WTC11 (cell line): ENCODE measurements at regions not wholly inside any gene's neighbourhood (a gene's known extent, or its start where the extent isn't known, plus 50 kb on each side); places are given as distances from the start of the nearest gene placed in this dataset.

Source experiments
- ATAC-seq: fragments of 200-7000 bp; cut with Tn5 transposase; 2 replicates; pipeline ENCODE4 v1.10.0; 2021; ENCODE audit warnings: mild to moderate bottlenecking, moderate library complexity
- CTCF ChIA-PET: fragments of 300-600 bp; sonication (Branson Sonifier 250); formaldehyde crosslinking; loops from one replicate; lab custom pipeline; 2021; ENCODE audit warnings: antibody characterized with exemption; lab: Charles Lee
- POLR2A ChIA-PET: fragments of 350-600 bp; sonication (Branson Sonifier 250); formaldehyde crosslinking; loops from one replicate; lab custom pipeline; 2021; ENCODE audit warnings: antibody characterized with exemption; lab: Charles Lee
- DNase-seq: peaks from one replicate; pipeline ENCODE4 v3.0.0; 2021; ENCODE audit warnings: low spot score
- H3K27ac Mint-ChIP-seq: 2 replicates; pipeline ENCODE4 v1.8.0; 2021; ENCODE audit warnings: mixed read lengths
- H3K27me3 Mint-ChIP-seq: 2 replicates; pipeline ENCODE4 v1.8.0; 2021; ENCODE audit warnings: low read depth, mild to moderate bottlenecking, moderate library complexity, mixed read lengths
- H3K36me3 Mint-ChIP-seq: 2 replicates; pipeline ENCODE4 v1.8.0; 2021; ENCODE audit warnings: mixed read lengths
- H3K4me1 Mint-ChIP-seq: 2 replicates; pipeline ENCODE4 v1.8.0; 2022; ENCODE audit warnings: mixed read lengths
- H3K4me3 Mint-ChIP-seq: 2 replicates; pipeline ENCODE4 v1.8.0; 2021; ENCODE audit warnings: mild to moderate bottlenecking, moderate library complexity, mixed read lengths
- H3K9me3 Mint-ChIP-seq: 2 replicates; pipeline ENCODE4 v1.8.0; 2021; ENCODE audit warnings: mixed read lengths
- AFF4 ChIP-seq: sonication (generic); formaldehyde crosslinking; IDR thresholded peaks from 2 replicates; pipeline ENCODE4 v1.8.1; 2023; ENCODE audit warnings: mild to moderate bottlenecking, missing genetic modification reagents, borderline replicate concordance
- ATF1 ChIP-seq: sonication (generic); formaldehyde crosslinking; IDR thresholded peaks from 2 replicates; pipeline ENCODE4 v1.8.1; 2023; ENCODE audit warnings: mild to moderate bottlenecking, moderate library complexity, missing genetic modification reagents
- CREB1 ChIP-seq: sonication (generic); formaldehyde crosslinking; IDR thresholded peaks from 2 replicates; pipeline ENCODE4 v1.8.0; 2023; ENCODE audit warnings: mild to moderate bottlenecking, missing genetic modification reagents
- ETV6 ChIP-seq: sonication (generic); formaldehyde crosslinking; IDR thresholded peaks from 2 replicates; pipeline ENCODE4 v1.8.1; 2022; ENCODE audit warnings: mild to moderate bottlenecking, missing genetic modification reagents
- FOXK1 ChIP-seq: sonication (generic); formaldehyde crosslinking; IDR thresholded peaks from 2 replicates; pipeline ENCODE4 v1.8.0; 2022; ENCODE audit warnings: mild to moderate bottlenecking, moderate library complexity, missing genetic modification reagents
- FOXP1 ChIP-seq: sonication (generic); formaldehyde crosslinking; IDR thresholded peaks from 2 replicates; pipeline ENCODE4 v1.8.0; 2022; ENCODE audit warnings: missing genetic modification reagents, mild to moderate bottlenecking, moderate library complexity, borderline replicate concordance
- JUN ChIP-seq: sonication (generic); formaldehyde crosslinking; IDR thresholded peaks from 2 replicates; pipeline ENCODE4 v1.8.0; 2023; ENCODE audit warnings: mild to moderate bottlenecking, missing genetic modification reagents
- MYBL2 ChIP-seq: sonication (generic); formaldehyde crosslinking; IDR thresholded peaks from 2 replicates; pipeline ENCODE4 v1.8.1; 2023; ENCODE audit warnings: mild to moderate bottlenecking, moderate library complexity, missing genetic modification reagents
- NFE2L1 ChIP-seq: sonication (generic); formaldehyde crosslinking; IDR thresholded peaks from 2 replicates; pipeline ENCODE4 v1.8.1; 2023; ENCODE audit warnings: missing genetic modification reagents
- OVOL2 ChIP-seq: fragments of 250-450 bp; sonication (Bioruptor Pico); IDR thresholded peaks from 2 replicates; pipeline ENCODE4 v1.9.0; 2021; ENCODE audit warnings: mild to moderate bottlenecking, borderline replicate concordance
- SOX15 ChIP-seq: fragments of 250-450 bp; sonication (Bioruptor Pico); IDR thresholded peaks from 2 replicates; pipeline ENCODE4 v1.9.0; 2021; ENCODE audit warnings: mild to moderate bottlenecking
- SP1 ChIP-seq: sonication (generic); formaldehyde crosslinking; conservative IDR thresholded peaks from 2 replicates; pipeline ENCODE4 v1.8.1; 2022; ENCODE audit warnings: missing genetic modification reagents
- TCF7 ChIP-seq: sonication (generic); formaldehyde crosslinking; IDR thresholded peaks from 2 replicates; pipeline ENCODE4 v1.8.0; 2022; ENCODE audit warnings: mild to moderate bottlenecking, low read depth, missing genetic modification reagents, moderate library complexity
- TP53 ChIP-seq: sonication (generic); formaldehyde crosslinking; IDR thresholded peaks from 2 replicates; pipeline ENCODE4 v1.8.1; 2023; ENCODE audit warnings: mild to moderate bottlenecking, missing genetic modification reagents
- ZMAT4 ChIP-seq: fragments of 250-450 bp; sonication (Bioruptor Pico); IDR thresholded peaks from 2 replicates; pipeline ENCODE4 v1.9.0; 2021; ENCODE audit warnings: mild to moderate bottlenecking
- ZNF317 ChIP-seq: sonication (generic); formaldehyde crosslinking; IDR thresholded peaks from 2 replicates; pipeline ENCODE4 v1.8.1; 2023; ENCODE audit warnings: low read depth, mild to moderate bottlenecking, moderate library complexity, missing genetic modification reagents, borderline replicate concordance
- ZNF532 ChIP-seq: fragments of 250-450 bp; sonication (Bioruptor Pico); IDR thresholded peaks from 2 replicates; pipeline ENCODE4 v1.9.0; 2021; ENCODE audit warnings: mild to moderate bottlenecking, borderline replicate concordance
- ZSCAN18 ChIP-seq: fragments of 250-450 bp; sonication (Bioruptor Pico); IDR thresholded peaks from 2 replicates; pipeline ENCODE4 v2.1.2; 2022; ENCODE audit warnings: mild to moderate bottlenecking, moderate library complexity
- TF ChIP-seq, protein P1 (sequence below): sonication (generic); formaldehyde crosslinking; IDR thresholded peaks from 2 replicates; pipeline ENCODE4 v1.8.1; 2023; ENCODE audit warnings: mild to moderate bottlenecking, moderate library complexity, missing genetic modification reagents
- TF ChIP-seq, protein P2 (sequence below): fragments of 200-600 bp; IDR thresholded peaks from 2 replicates; pipeline ENCODE4 v1.8.0; 2022; ENCODE audit warnings: antibody characterized with exemption

- Mint-ChIP-seq H3K36me3 (peaks cover 8% of the 10 kb centered on the region), H3K4me3 (no peak overlapping the region), H3K27me3 (no peaks in the 10 kb centered on the region), H3K27ac (no peak overlapping the region), H3K9me3 (peaks cover 8% of the 10 kb centered on the region), H3K4me1 (no peaks in the 10 kb centered on the region)
- ChIA-PET POLR2A (no interaction called here), CTCF (no interaction called here)
- DNase-seq (no peak), ATAC-seq (no peak)
- TF ChIP-seq SP1 (CRISPR knock-in tag): no peak
- TF ChIP-seq ZMAT4: no peak
These were observed 342.6 kb upstream of the NRG3 start for GRCh38 chr10:81532403-81532802.

DNA sequence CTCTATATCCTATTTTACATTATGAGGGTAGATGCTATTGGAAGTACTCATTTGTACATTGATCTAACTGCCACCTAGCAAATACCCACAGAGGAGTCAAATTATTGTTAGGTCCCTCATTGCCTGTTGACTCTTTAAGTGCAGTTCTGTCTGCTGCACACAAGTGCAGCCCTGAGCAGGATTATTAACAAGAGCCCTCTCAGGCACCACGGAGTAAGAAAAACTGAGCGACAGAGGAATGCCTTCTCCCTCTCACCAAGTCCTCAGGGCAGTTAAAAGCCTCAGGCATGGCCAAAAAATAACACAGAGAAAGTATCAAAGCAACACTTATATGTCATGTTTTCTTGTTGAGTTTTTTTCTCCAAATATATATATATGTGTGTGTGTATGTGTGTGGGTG is 340.0 kb upstream of the NRG3 start:
- Mint-ChIP-seq H3K9me3 (no peaks in the 10 kb centered on the region), H3K4me1 (no peaks in the 10 kb centered on the region), H3K36me3 (no peaks in the 10 kb centered on the region), H3K27ac (no peak overlapping the region), H3K27me3 (no peaks in the 10 kb centered on the region), H3K4me3 (no peak overlapping the region)
- ChIA-PET POLR2A (no interaction called here), CTCF (no interaction called here)
- no peak for DNase-seq
- ATAC-seq: no peak
- no peak for TF ChIP-seq ETV6 (CRISPR knock-in tag)
- TF ChIP-seq, protein P1, sequence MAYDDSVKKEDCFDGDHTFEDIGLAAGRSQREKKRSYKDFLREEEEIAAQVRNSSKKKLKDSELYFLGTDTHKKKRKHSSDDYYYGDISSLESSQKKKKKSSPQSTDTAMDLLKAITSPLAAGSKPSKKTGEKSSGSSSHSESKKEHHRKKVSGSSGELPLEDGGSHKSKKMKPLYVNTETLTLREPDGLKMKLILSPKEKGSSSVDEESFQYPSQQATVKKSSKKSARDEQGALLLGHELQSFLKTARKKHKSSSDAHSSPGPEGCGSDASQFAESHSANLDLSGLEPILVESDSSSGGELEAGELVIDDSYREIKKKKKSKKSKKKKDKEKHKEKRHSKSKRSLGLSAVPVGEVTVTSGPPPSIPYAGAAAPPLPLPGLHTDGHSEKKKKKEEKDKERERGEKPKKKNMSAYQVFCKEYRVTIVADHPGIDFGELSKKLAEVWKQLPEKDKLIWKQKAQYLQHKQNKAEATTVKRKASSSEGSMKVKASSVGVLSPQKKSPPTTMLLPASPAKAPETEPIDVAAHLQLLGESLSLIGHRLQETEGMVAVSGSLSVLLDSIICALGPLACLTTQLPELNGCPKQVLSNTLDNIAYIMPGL (CRISPR knock-in tag): no peak
- no peak for TF ChIP-seq JUN (CRISPR knock-in tag)
- TF ChIP-seq MYBL2 (CRISPR knock-in tag): no peak
- TF ChIP-seq ATF1 (CRISPR knock-in tag): no peak
- no peak for TF ChIP-seq ZNF317 (CRISPR knock-in tag)
- no peak for TF ChIP-seq FOXP1 (CRISPR knock-in tag)
- TF ChIP-seq NFE2L1: no peak
- TF ChIP-seq AFF4: no peak
- TF ChIP-seq ZNF532: no peak
- TF ChIP-seq ZSCAN18: no peak
- TF ChIP-seq OVOL2 (CRISPR knock-in tag): no peak
- no peak for TF ChIP-seq TCF7 (CRISPR knock-in tag)
- no peak for TF ChIP-seq CREB1
- no peak for TF ChIP-seq SOX15 (CRISPR knock-in tag)
- TF ChIP-seq FOXK1: no peak
- TF ChIP-seq, protein P2, sequence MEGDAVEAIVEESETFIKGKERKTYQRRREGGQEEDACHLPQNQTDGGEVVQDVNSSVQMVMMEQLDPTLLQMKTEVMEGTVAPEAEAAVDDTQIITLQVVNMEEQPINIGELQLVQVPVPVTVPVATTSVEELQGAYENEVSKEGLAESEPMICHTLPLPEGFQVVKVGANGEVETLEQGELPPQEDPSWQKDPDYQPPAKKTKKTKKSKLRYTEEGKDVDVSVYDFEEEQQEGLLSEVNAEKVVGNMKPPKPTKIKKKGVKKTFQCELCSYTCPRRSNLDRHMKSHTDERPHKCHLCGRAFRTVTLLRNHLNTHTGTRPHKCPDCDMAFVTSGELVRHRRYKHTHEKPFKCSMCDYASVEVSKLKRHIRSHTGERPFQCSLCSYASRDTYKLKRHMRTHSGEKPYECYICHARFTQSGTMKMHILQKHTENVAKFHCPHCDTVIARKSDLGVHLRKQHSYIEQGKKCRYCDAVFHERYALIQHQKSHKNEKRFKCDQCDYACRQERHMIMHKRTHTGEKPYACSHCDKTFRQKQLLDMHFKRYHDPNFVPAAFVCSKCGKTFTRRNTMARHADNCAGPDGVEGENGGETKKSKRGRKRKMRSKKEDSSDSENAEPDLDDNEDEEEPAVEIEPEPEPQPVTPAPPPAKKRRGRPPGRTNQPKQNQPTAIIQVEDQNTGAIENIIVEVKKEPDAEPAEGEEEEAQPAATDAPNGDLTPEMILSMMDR: no peak
- no peak for TF ChIP-seq TP53 (CRISPR knock-in tag)
